GM21390 (cell line): ENCODE measurements at regions not wholly inside any gene's neighbourhood (a gene's known extent, or its start where the extent isn't known, plus 50 kb on each side); places are given as distances from the start of the nearest gene placed in this dataset.

Experiments used
- ATAC-seq: cut with Tn5 transposase; IDR thresholded peaks from one replicate; pipeline ENCODE4 v1.9.1; 2021; ENCODE audit not compliant: unreplicated experiment

GRCh38 chr6:22231616-22232015, 65.2 kb downstream of the PRL start:
- no peak for ATAC-seq

GRCh38 chr6:22236626-22237414, 60.0 kb downstream of the PRL start:
- ATAC-seq, result no peak
